ENCODE measurements at regions not wholly inside any gene's neighbourhood (a gene's known extent, or its start where the extent isn't known, plus 50 kb on each side); places are given as distances from the start of the nearest gene placed in this dataset.

GRCh38 chr13:76692346-76692745 lies 193.9 kb downstream of the KCTD12 start:
- TF ChIP-seq TAF1 (IDR thresholded peaks at IDR 0.05; ENCODE audit: borderline replicate concordance, low read depth, low read length) (no peak), POLR2AphosphoS5 (IDR thresholded peaks at IDR 0.05; ENCODE audit: low read depth, low read length) (no peak), POLR2A (IDR thresholded peaks at IDR 0.05; ENCODE audit: low read depth, low read length) (no peak)
